ENCODE measurements at regions not wholly inside any gene's neighbourhood (a gene's known extent, or its start where the extent isn't known, plus 50 kb on each side); places are given as distances from the start of the nearest gene placed in this dataset.

- H3K27me3 ChIP-seq = no peaks in the 10 kb centered on the region
- H3K9me3 ChIP-seq = no peaks in the 10 kb centered on the region
- H3K27ac ChIP-seq = no peak overlapping the region
- TF ChIP-seq EP300 (IDR thresholded peaks at IDR 0.05) (no peak), CTCF (IDR thresholded peaks at IDR 0.05) (no peak)
- no peak overlapping the region for H3K4me3 ChIP-seq
- WGBS, 2 donors = 52 to 76% methylated on average over 1 of the region's 1 CpG
- H3K4me1 ChIP-seq = no peaks in the 10 kb centered on the region
- DNase-seq (ENCODE audit: low spot score in 2 of 2) = no peak
- H3K36me3 ChIP-seq = no peaks in the 10 kb centered on the region
Observed at GRCh38 chr12:97899956-97900355, 437.4 kb downstream of the RMST start.

GRCh38 chr12:97903356-97903755, 440.8 kb downstream of the RMST start:
- TF ChIP-seq EP300 (IDR thresholded peaks at IDR 0.05) (no peak), POLR2A (IDR thresholded peaks at IDR 0.05) (no peak), CTCF (IDR thresholded peaks at IDR 0.05) (no peak)
- H3K27ac ChIP-seq = no peak overlapping the region
- 70 to 81% methylated on average over 4 of the region's 4 CpGs for WGBS, 2 donors
- DNase-seq (ENCODE audit: low spot score in 2 of 2) = no peak
- H3K4me3 ChIP-seq = no peak overlapping the region
- H3K9me3 ChIP-seq = no peaks in the 10 kb centered on the region
- no peaks in the 10 kb centered on the region for H3K4me1 ChIP-seq
- H3K27me3 ChIP-seq = no peaks in the 10 kb centered on the region
- H3K36me3 ChIP-seq = no peaks in the 10 kb centered on the region

GRCh38 chr12:97907504-97907903, 444.9 kb downstream of the RMST start:
- Histone ChIP-seq H3K4me3 (no peak overlapping the region), H3K27me3 (no peaks in the 10 kb centered on the region), H3K36me3 (no peaks in the 10 kb centered on the region), H3K27ac (no peak overlapping the region), H3K4me1 (no peaks in the 10 kb centered on the region), H3K9me3 (no peaks in the 10 kb centered on the region)
- no peak for DNase-seq (ENCODE audit: low spot score in 2 of 2)
- no peak for TF ChIP-seq POLR2A (IDR thresholded peaks at IDR 0.05)
- TF ChIP-seq CTCF (IDR thresholded peaks at IDR 0.05) = no peak
- no peak for TF ChIP-seq EP300 (IDR thresholded peaks at IDR 0.05)

- Histone ChIP-seq H3K36me3 (no peaks in the 10 kb centered on the region), H3K27ac (no peak overlapping the region), H3K4me1 (no peaks in the 10 kb centered on the region), H3K27me3 (no peaks in the 10 kb centered on the region), H3K9me3 (no peaks in the 10 kb centered on the region), H3K4me3 (no peak overlapping the region)
- DNase-seq (ENCODE audit: low spot score in 2 of 2) = no peak
- TF ChIP-seq EP300 (IDR thresholded peaks at IDR 0.05) = no peak
- TF ChIP-seq CTCF (IDR thresholded peaks at IDR 0.05) = no peak
- no peak for TF ChIP-seq POLR2A (IDR thresholded peaks at IDR 0.05)
- 81 to 90% methylated on average over 3 of the region's 3 CpGs for WGBS, 2 donors
Observed at GRCh38 chr12:97910559-97910958, 448.0 kb downstream of the RMST start.

- TF ChIP-seq EP300 (IDR thresholded peaks at IDR 0.05) (no peak), POLR2A (IDR thresholded peaks at IDR 0.05) (no peak), CTCF (IDR thresholded peaks at IDR 0.05) (no peak)
- H3K9me3 ChIP-seq = no peaks in the 10 kb centered on the region
- no peaks in the 10 kb centered on the region for H3K36me3 ChIP-seq
- no peaks in the 10 kb centered on the region for H3K27me3 ChIP-seq
- no peak overlapping the region for H3K27ac ChIP-seq
- WGBS, 2 donors = 76 to 89% methylated on average over 2 of the region's 2 CpGs
- no peak overlapping the region for H3K4me3 ChIP-seq
- H3K4me1 ChIP-seq = no peaks in the 10 kb centered on the region
- peak; percentile 20 to 30 for DNase-seq (ENCODE audit: low spot score in 2 of 2)
Observed at GRCh38 chr12:97912943-97913342, 450.3 kb downstream of the RMST start.

All from tibial nerve (tissue), 4 donors.